Fibroblast of lung (primary cell): ENCODE measurements at regions not wholly inside any gene's neighbourhood (a gene's known extent, or its start where the extent isn't known, plus 50 kb on each side); places are given as distances from the start of the nearest gene placed in this dataset.

Experiments
- DNase-seq, 2 donors: peaks; one replicate each; pipeline versions ENCODE4 v3.0.0 to v3.0.0-alpha.2; 2010; ENCODE audit warnings: low read depth in 2 of 2
- H2AFZ ChIP-seq: 2 replicates; pipeline ENCODE4 v1.5.1; 2012; ENCODE audit warnings: low read length, control low read depth, inconsistent platforms
- H3K27ac ChIP-seq: 2 replicates; pipeline ENCODE4 v1.5.1; 2011; ENCODE audit warnings: low read length, control low read depth; ENCODE audit not compliant: insufficient read depth
- H3K27me3 ChIP-seq: 2 replicates; pipeline ENCODE4 v1.5.1; 2011; ENCODE audit warnings: mild to moderate bottlenecking, low read length; ENCODE audit not compliant: control insufficient read depth, insufficient read depth
- H3K36me3 ChIP-seq: 2 replicates; pipeline ENCODE4 v1.5.1; 2011; ENCODE audit warnings: low read length; ENCODE audit not compliant: control insufficient read depth, insufficient read depth
- H3K4me1 ChIP-seq: 2 replicates; pipeline ENCODE4 v1.5.1; 2011; ENCODE audit warnings: low read length; ENCODE audit not compliant: control insufficient read depth, insufficient read depth; ENCODE audit errors: extremely low read depth
- H3K4me2 ChIP-seq: 2 replicates; pipeline ENCODE4 v1.5.1; 2011; ENCODE audit warnings: low read length, control low read depth; ENCODE audit not compliant: insufficient read depth; ENCODE audit errors: extremely low read depth
- H3K4me3 ChIP-seq, 4 experiments: fragments of 200-600 bp in 1 of 4; sonication (generic) in 1 of 4; replicated peaks in 1 of 4; 2 replicates each; pipeline ENCODE4 v1.5.1; 2011 to 2016; ENCODE audit warnings: low read length in 4 of 4, low read depth in 3 of 4, mild to moderate bottlenecking in 3 of 4, control low read depth in 2 of 4, inconsistent platforms in 1 of 4, mixed read lengths in 1 of 4; ENCODE audit not compliant: insufficient read depth in 1 of 4; ENCODE audit errors: control extremely low read depth in 1 of 4
- H3K79me2 ChIP-seq: 2 replicates; pipeline ENCODE4 v1.5.1; 2012; ENCODE audit warnings: mild to moderate bottlenecking, low read length, inconsistent platforms; ENCODE audit not compliant: control insufficient read depth, insufficient read depth
- H3K9ac ChIP-seq: 2 replicates; pipeline ENCODE4 v1.5.1; 2011; ENCODE audit warnings: mild to moderate bottlenecking, low read length, control low read depth; ENCODE audit not compliant: insufficient read depth
- H3K9me3 ChIP-seq: 2 replicates; pipeline ENCODE4 v1.5.1; 2012; ENCODE audit warnings: low read depth, low read length; ENCODE audit not compliant: control insufficient read depth, insufficient read depth
- H4K20me1 ChIP-seq: 2 replicates; pipeline ENCODE4 v1.5.1; 2011; ENCODE audit warnings: low read length; ENCODE audit not compliant: control insufficient read depth, insufficient read depth; ENCODE audit errors: extremely low read depth
- CTCF ChIP-seq, 2 donors: IDR thresholded peaks in 1 of 2; conservative IDR thresholded peaks in 1 of 2; 1 replicate in 1 of 2; 2 replicates in 1 of 2; pipeline ENCODE4 v1.5.1; 2011 to 2012; ENCODE audit warnings: low read length in 2 of 2, control low read depth in 1 of 2, inconsistent platforms in 1 of 2, low read depth in 1 of 2, mild to moderate bottlenecking in 1 of 2
- EZH2 ChIP-seq: IDR thresholded peaks from 2 replicates; pipeline ENCODE4 v1.5.1; 2012; ENCODE audit warnings: low read length, control low read depth, mild to moderate bottlenecking; ENCODE audit errors: missing control alignments

- Histone ChIP-seq H3K27me3 (no peaks in the 10 kb centered on the region), H3K79me2 (no peaks in the 10 kb centered on the region), H4K20me1 (no peaks in the 10 kb centered on the region), H3K4me2 (no peak overlapping the region), H3K36me3 (no peaks in the 10 kb centered on the region), H3K27ac (no peak overlapping the region), H3K9ac (no peak overlapping the region), H3K9me3 (no peaks in the 10 kb centered on the region), H3K4me3 (no peak overlapping the region), H3K4me1 (no peaks in the 10 kb centered on the region), H2AFZ (no peak overlapping the region)
- no peak for TF ChIP-seq CTCF (conservative IDR thresholded peaks at IDR 0.05 in 1 of 2, IDR thresholded peaks at IDR 0.05 in 1 of 2; ENCODE audit: low read depth in 1 of 2, low read length in 2 of 2)
- no peak for TF ChIP-seq EZH2
- no peak for DNase-seq
Measured at GRCh38 chr3:117637666-117638065, 928.1 kb downstream of the TUSC7 start.

- H3K27me3 ChIP-seq: no peaks in the 10 kb centered on the region
- no peak overlapping the region for H3K27ac ChIP-seq
- H3K79me2 ChIP-seq: no peaks in the 10 kb centered on the region
- no peak overlapping the region for H3K4me3 ChIP-seq
- no peak for DNase-seq
- H3K9me3 ChIP-seq: no peaks in the 10 kb centered on the region
- no peaks in the 10 kb centered on the region for H3K36me3 ChIP-seq
- no peak overlapping the region for H3K4me2 ChIP-seq
- H3K9ac ChIP-seq: no peak overlapping the region
- no peaks in the 10 kb centered on the region for H4K20me1 ChIP-seq
- TF ChIP-seq EZH2 (no peak), CTCF (conservative IDR thresholded peaks at IDR 0.05 in 1 of 2, IDR thresholded peaks at IDR 0.05 in 1 of 2; ENCODE audit: low read depth in 1 of 2, low read length in 2 of 2) (no peak)
- H2AFZ ChIP-seq: no peak overlapping the region
- H3K4me1 ChIP-seq: no peaks in the 10 kb centered on the region
Measured at GRCh38 chr3:117644203-117644602, 934.6 kb downstream of the TUSC7 start.

GRCh38 chr3:117645561-117646242 lies 936.1 kb downstream of the TUSC7 start:
- H3K4me1 ChIP-seq: no peaks in the 10 kb centered on the region
- H4K20me1 ChIP-seq: no peaks in the 10 kb centered on the region
- H3K9ac ChIP-seq: no peak overlapping the region
- TF ChIP-seq CTCF (conservative IDR thresholded peaks at IDR 0.05 in 1 of 2, IDR thresholded peaks at IDR 0.05 in 1 of 2; ENCODE audit: low read depth in 1 of 2, low read length in 2 of 2) (no peak), EZH2 (no peak)
- H3K4me3 ChIP-seq: no peak overlapping the region
- no peaks in the 10 kb centered on the region for H3K79me2 ChIP-seq
- no peak overlapping the region for H2AFZ ChIP-seq
- no peaks in the 10 kb centered on the region for H3K27me3 ChIP-seq
- H3K36me3 ChIP-seq: no peaks in the 10 kb centered on the region
- H3K9me3 ChIP-seq: no peaks in the 10 kb centered on the region
- no peak overlapping the region for H3K4me2 ChIP-seq
- peak in 1 of 2 donors; percentile 51 for DNase-seq
- H3K27ac ChIP-seq: no peak overlapping the region
